Esophagus squamous epithelium (tissue), 5 donors: ENCODE measurements at regions not wholly inside any gene's neighbourhood (a gene's known extent, or its start where the extent isn't known, plus 50 kb on each side); places are given as distances from the start of the nearest gene placed in this dataset.

Experiments
- DNase-seq: peaks from one replicate; lab custom pipeline; 2025; lab: John Stamatoyannopoulos, UW
- H3K27ac ChIP-seq, 4 donors: fragments of 200-600 bp; sonication (generic); one replicate each; pipeline ENCODE4 v1.5.1; 2016 to 2019; ENCODE audit warnings: mild to moderate bottlenecking in 1 of 4
- H3K27me3 ChIP-seq, 4 donors: fragments of 200-600 bp; sonication (generic); 1 replicate in 3 of 4; 2 replicates in 1 of 4; pipeline versions ENCODE4 v1.5.1 to v1.6.0; 2017 to 2021; ENCODE audit warnings: antibody characterized with exemption in 1 of 4
- H3K36me3 ChIP-seq, 3 donors: fragments of 200-600 bp; sonication (generic); one replicate each; pipeline ENCODE4 v1.5.1; 2016 to 2019
- H3K4me1 ChIP-seq, 3 donors: fragments of 200-600 bp; sonication (generic); one replicate each; pipeline ENCODE4 v1.5.1; 2017 to 2019
- H3K4me3 ChIP-seq, 4 donors: fragments of 200-600 bp; sonication (generic); 1 replicate in 3 of 4; 2 replicates in 1 of 4; pipeline ENCODE4 v1.5.1; 2016 to 2019; ENCODE audit warnings: mild to moderate bottlenecking in 2 of 4, moderate library complexity in 1 of 4
- H3K9me3 ChIP-seq, 3 donors: fragments of 200-600 bp; sonication (generic); one replicate each; pipeline ENCODE4 v1.5.1; 2016 to 2019
- CTCF ChIP-seq, 6 experiments: fragments of 450-650 bp in 4 of 6; fragments of 200-600 bp in 2 of 6; sonication (generic) in 2 of 6; IDR thresholded peaks; one replicate each; pipeline ENCODE4 v1.5.1; 2016 to 2019; ENCODE audit warnings: antibody characterized with exemption in 6 of 6, mild to moderate bottlenecking in 4 of 6, moderate library complexity in 4 of 6
- POLR2A ChIP-seq, 4 donors: fragments of 450-650 bp; IDR thresholded peaks; one replicate each; pipeline ENCODE4 v1.6.1; 2017; ENCODE audit warnings: antibody characterized with exemption in 4 of 4, mild to moderate bottlenecking in 4 of 4, moderate library complexity in 3 of 4
- WGBS, 2 donors: methylation state at CpG; one replicate each; pipeline ENCODE4 v1.1.5; 2018; 5-methylcytosine and 5-hydroxymethylcytosine counted together
- intact Hi-C: fragments of 100-400 bp; cut with DNase I; formaldehyde crosslinking; loops from one replicate; pipeline ENCODE4 v1.15.0; 2022
- donor health status: DM: yes; HTN: yes; CAD: no.

DNA sequence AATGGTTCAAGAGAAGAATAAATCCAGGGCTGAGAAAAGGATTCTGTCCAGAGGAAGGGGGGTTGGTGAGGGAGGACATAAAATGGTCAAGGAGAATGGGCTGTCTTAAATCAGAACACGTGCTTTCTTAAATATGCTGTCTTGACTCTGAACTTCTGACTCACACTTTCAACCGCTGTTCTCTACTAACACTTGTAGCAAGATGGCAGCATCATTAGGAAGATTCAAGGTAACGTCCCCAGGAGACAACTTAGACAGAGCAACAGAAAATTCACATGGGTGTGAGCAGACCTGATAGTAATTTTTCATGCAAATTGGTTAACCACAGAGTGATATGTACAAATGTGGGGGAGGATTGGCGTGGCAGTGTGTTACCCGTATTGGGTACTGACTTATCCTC lies 126.8 kb upstream of the GALNT17 start:
- intact Hi-C loops, result no loop called here
- Histone ChIP-seq H3K27ac (no peak overlapping the region), H3K4me3 (no peak overlapping the region), H3K4me1 (no peaks in the 10 kb centered on the region), H3K9me3 (no peaks in the 10 kb centered on the region), H3K36me3 (no peaks in the 10 kb centered on the region), H3K27me3 (no peaks in the 10 kb centered on the region)
- TF ChIP-seq CTCF (IDR thresholded peaks at IDR 0.05) (no peak), POLR2A (IDR thresholded peaks at IDR 0.05) (no peak)
- no peak for DNase-seq
- WGBS, 2 donors, result 63 to 65% methylated on average over 5 of the region's 5 CpGs

- Histone ChIP-seq H3K27me3 (no peaks in the 10 kb centered on the region), H3K36me3 (no peaks in the 10 kb centered on the region), H3K4me3 (no peak overlapping the region), H3K4me1 (no peaks in the 10 kb centered on the region), H3K27ac (no peak overlapping the region), H3K9me3 (no peaks in the 10 kb centered on the region)
- 53 to 65% methylated on average over 3 of the region's 3 CpGs for WGBS, 2 donors
- TF ChIP-seq CTCF (IDR thresholded peaks at IDR 0.05) (no peak), POLR2A (IDR thresholded peaks at IDR 0.05) (no peak)
- intact Hi-C loops, result no loop called here
- no peak for DNase-seq
These were observed 122.3 kb upstream of the GALNT17 start for GRCh38 chr7:71009636-71010035.

DNA sequence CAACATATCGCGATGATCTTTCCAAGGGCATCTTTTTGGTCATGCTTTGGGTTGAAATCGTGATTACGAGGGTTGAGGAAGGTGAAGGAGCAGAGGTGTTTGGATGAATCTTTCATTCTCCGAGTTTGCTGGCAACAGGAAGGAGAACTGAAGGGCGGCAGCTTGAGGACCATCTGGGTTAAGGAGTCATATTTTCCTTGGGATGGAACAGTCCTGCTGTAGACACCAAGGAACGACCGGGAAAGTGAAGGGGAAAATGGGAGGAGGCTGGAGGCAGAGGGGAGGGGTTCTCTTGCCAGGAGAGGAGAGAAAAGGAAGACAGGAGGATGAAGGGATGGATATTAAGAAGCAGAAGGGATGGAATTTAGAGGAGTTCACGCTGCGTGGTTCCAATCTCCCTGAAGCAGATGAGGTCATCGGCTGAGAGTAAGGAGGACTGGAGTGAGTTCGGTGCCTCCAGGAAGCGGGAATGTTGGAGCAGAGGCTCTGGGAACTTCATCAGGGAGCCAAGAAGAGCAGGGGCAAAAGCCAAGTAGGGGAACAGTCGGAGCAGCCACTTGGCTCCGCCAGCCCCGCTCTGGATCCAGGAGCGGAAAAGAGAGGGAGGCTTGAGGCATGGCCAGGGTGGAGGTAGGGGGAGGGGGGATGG lies 116.6 kb upstream of the GALNT17 start:
- Histone ChIP-seq H3K27ac (peak overlapping the region in 1 of 4 donors; percentile 36), H3K4me3 (no peak overlapping the region), H3K27me3 (no peaks in the 10 kb centered on the region), H3K36me3 (no peaks in the 10 kb centered on the region), H3K9me3 (no peaks in the 10 kb centered on the region), H3K4me1 (peaks cover 0 to 6% (median 0%) of the 10 kb centered on the region in 3 donors)
- WGBS, 2 donors, result 64 to 66% methylated on average over 17 of the region's 17 CpGs
- TF ChIP-seq CTCF (IDR thresholded peaks at IDR 0.05), result no peak
- TF ChIP-seq POLR2A (IDR thresholded peaks at IDR 0.05), result no peak
- no peak for DNase-seq
- intact Hi-C loops, result no loop called here

GRCh38 chr7:71016401-71016800 lies 115.5 kb upstream of the GALNT17 start:
- intact Hi-C loops, result no loop called here
- Histone ChIP-seq H3K4me3 (no peak overlapping the region), H3K27me3 (no peaks in the 10 kb centered on the region), H3K36me3 (no peaks in the 10 kb centered on the region), H3K9me3 (no peaks in the 10 kb centered on the region), H3K27ac (no peak overlapping the region), H3K4me1 (peaks cover 0 to 6% (median 0%) of the 10 kb centered on the region in 3 donors)
- 52 to 69% methylated on average over 2 of the region's 2 CpGs for WGBS, 2 donors
- DNase-seq, result no peak
- TF ChIP-seq CTCF (IDR thresholded peaks at IDR 0.05) (no peak), POLR2A (IDR thresholded peaks at IDR 0.05) (no peak)

- Histone ChIP-seq H3K4me3 (no peak overlapping the region), H3K27ac (no peak overlapping the region), H3K9me3 (no peaks in the 10 kb centered on the region), H3K36me3 (no peaks in the 10 kb centered on the region), H3K4me1 (peaks cover 0 to 6% (median 0%) of the 10 kb centered on the region in 3 donors), H3K27me3 (no peaks in the 10 kb centered on the region)
- DNase-seq, result no peak
- intact Hi-C loops, result no loop called here
- WGBS, 2 donors, result 89 to 94% methylated on average over 13 to 15 of the region's 17 CpGs
- TF ChIP-seq CTCF (IDR thresholded peaks at IDR 0.05) (no peak), POLR2A (IDR thresholded peaks at IDR 0.05) (no peak)
These were observed 114.3 kb upstream of the GALNT17 start for GRCh38 chr7:71017602-71018001.
